OCI-LY7 (cell line): ENCODE measurements at regions not wholly inside any gene's neighbourhood (a gene's known extent, or its start where the extent isn't known, plus 50 kb on each side); places are given as distances from the start of the nearest gene placed in this dataset.

Source experiments
- BruUV-seq: library from RNA; stranded (reverse); fragments of 400-500 nt; replicated peaks from 2 replicates; lab custom pipeline; 2021; lab: Mats Ljungman, UMichigan
- CTCF ChIA-PET: fragments of 300-600 bp; sonication (Branson Sonifier 250); formaldehyde crosslinking; loops from one replicate; lab custom pipeline; 2022; ENCODE audit warnings: antibody characterized with exemption; ENCODE audit not compliant: unreplicated experiment; lab: Charles Lee
- POLR2A ChIA-PET: fragments of 300-600 bp; sonication (Branson Sonifier 250); formaldehyde crosslinking; loops from one replicate; lab custom pipeline; 2022; ENCODE audit warnings: antibody characterized with exemption; lab: Charles Lee
- DNase-seq: peaks from one replicate; pipeline ENCODE4 v3.0.0-alpha.2; 2015; ENCODE audit warnings: low spot score
- H2AFZ ChIP-seq: fragments of 200-600 bp; sonication (generic), shearing (Covaris generic); 2 replicates; pipeline ENCODE4 v1.6.1; 2014; ENCODE audit warnings: mild to moderate bottlenecking, antibody characterized with exemption, low read length, moderate library complexity
- H3K27ac ChIP-seq: fragments of 200-600 bp; sonication (generic); 2 replicates; pipeline ENCODE4 v1.5.1; 2014; ENCODE audit warnings: mixed run types, low read depth, mild to moderate bottlenecking, moderate library complexity, low read length, inconsistent platforms; ENCODE audit not compliant: poor library complexity, severe bottlenecking
- H3K36me3 ChIP-seq: fragments of 200-600 bp; sonication (generic); 2 replicates; pipeline ENCODE4 v1.6.1; 2014; ENCODE audit warnings: mild to moderate bottlenecking, antibody characterized with exemption, low read length, moderate library complexity, mixed read lengths; ENCODE audit not compliant: insufficient read depth
- H3K4me1 ChIP-seq: fragments of 200-600 bp; sonication (generic); 2 replicates; pipeline ENCODE4 v1.5.1; 2014; ENCODE audit warnings: mild to moderate bottlenecking, low read length; ENCODE audit not compliant: insufficient read depth, poor library complexity, severe bottlenecking
- H3K4me2 ChIP-seq: fragments of 200-600 bp; sonication (generic); 2 replicates; pipeline ENCODE4 v1.6.1; 2014; ENCODE audit warnings: mild to moderate bottlenecking, low read length
- H3K4me3 ChIP-seq: fragments of 200-600 bp; sonication (generic); 2 replicates; pipeline ENCODE4 v1.5.1; 2014; ENCODE audit warnings: mild to moderate bottlenecking, low read depth, low read length; ENCODE audit not compliant: poor library complexity, severe bottlenecking
- H3K79me2 ChIP-seq: fragments of 200-600 bp; sonication (generic); 2 replicates; pipeline ENCODE4 v1.6.1; 2016; ENCODE audit warnings: low read depth, mild to moderate bottlenecking, low read length, moderate library complexity, mixed read lengths; ENCODE audit not compliant: insufficient read depth
- H3K9me2 ChIP-seq: fragments of 200-600 bp; sonication (generic); 2 replicates; pipeline ENCODE4 v1.6.1; 2016; ENCODE audit warnings: mild to moderate bottlenecking, low read length, mixed read lengths; ENCODE audit not compliant: insufficient read depth
- H3K9me3 ChIP-seq: fragments of 200-600 bp; sonication (generic); 2 replicates; pipeline ENCODE4 v1.6.1; 2014; ENCODE audit warnings: mild to moderate bottlenecking, mixed run types, low read length, mixed read lengths
- H4K20me1 ChIP-seq: fragments of 200-600 bp; sonication (generic); 2 replicates; pipeline ENCODE4 v1.6.1; 2014; ENCODE audit warnings: mild to moderate bottlenecking, antibody characterized with exemption, low read length, moderate library complexity, mixed read lengths; ENCODE audit not compliant: insufficient read depth
- CTCF ChIP-seq: fragments of 200-600 bp; sonication (generic); conservative IDR thresholded peaks from 2 replicates; pipeline ENCODE4 v1.5.1; 2014; ENCODE audit warnings: mild to moderate bottlenecking, antibody characterized with exemption, low read length, moderate library complexity, mixed read lengths
- EZH2phosphoT487 ChIP-seq: fragments of 200-600 bp; sonication (generic); IDR thresholded peaks from 2 replicates; pipeline ENCODE4 v1.6.1; 2018; ENCODE audit warnings: low read depth, borderline replicate concordance, mild to moderate bottlenecking, mixed run types, antibody characterized with exemption, low read length, moderate library complexity, mixed read lengths
- intact Hi-C: fragments of 100-400 bp; cut with micrococcal nuclease; formaldehyde crosslinking; loops from one replicate; pipeline ENCODE4 v1.10.0; 2022; ENCODE audit not compliant: unreplicated experiment

- ChIA-PET POLR2A (no interaction called here), CTCF (no interaction called here)
- no peak overlapping the region for H3K4me3 ChIP-seq
Measured at GRCh38 chr1:36715797-36716196, 233.1 kb upstream of the CSF3R start.

GRCh38 chr1:36714301-36714700, 231.6 kb upstream of the CSF3R start:
- Histone ChIP-seq H3K27ac (no peak overlapping the region), H3K4me1 (peaks cover 3% of the 10 kb centered on the region), H3K4me2 (no peak overlapping the region), H3K9me3 (no peaks in the 10 kb centered on the region), H2AFZ (no peak overlapping the region), H3K4me3 (no peak overlapping the region), H3K79me2 (no peaks in the 10 kb centered on the region), H3K36me3 (no peaks in the 10 kb centered on the region), H3K9me2 (no peaks in the 10 kb centered on the region), H4K20me1 (no peaks in the 10 kb centered on the region)
- ChIA-PET CTCF (no interaction called here), POLR2A (no interaction called here)
- TF ChIP-seq CTCF (no peak), EZH2phosphoT487 (no peak)
- no TSS peak for BruUV-seq
- DNase-seq, result no peak
- intact Hi-C loops, result no loop called here

More at GRCh38 chr1:36715797-36716196, 233.1 kb upstream of the CSF3R start:
- Histone ChIP-seq H3K4me2 (no peak overlapping the region), H3K79me2 (no peaks in the 10 kb centered on the region), H3K27ac (no peak overlapping the region), H2AFZ (no peak overlapping the region), H3K36me3 (no peaks in the 10 kb centered on the region), H4K20me1 (no peaks in the 10 kb centered on the region), H3K9me3 (no peaks in the 10 kb centered on the region), H3K4me1 (no peaks in the 10 kb centered on the region), H3K9me2 (no peaks in the 10 kb centered on the region)
- no peak for DNase-seq
- BruUV-seq, result no TSS peak
- intact Hi-C loops, result no loop called here
- TF ChIP-seq EZH2phosphoT487, result no peak
- TF ChIP-seq CTCF, result no peak

GRCh38 chr1:36711480-36711879, 228.8 kb upstream of the CSF3R start:
- ChIA-PET POLR2A (no interaction called here), CTCF (no interaction called here)
- no peaks in the 10 kb centered on the region for H3K36me3 ChIP-seq
- no peaks in the 10 kb centered on the region for H3K9me3 ChIP-seq
- no peak overlapping the region for H3K27ac ChIP-seq
- intact Hi-C loops, result no loop called here
- no TSS peak for BruUV-seq
- no peak overlapping the region for H3K4me2 ChIP-seq
- no peak for DNase-seq
- H3K4me3 ChIP-seq, result no peak overlapping the region
- TF ChIP-seq CTCF (no peak), EZH2phosphoT487 (no peak)
- no peaks in the 10 kb centered on the region for H4K20me1 ChIP-seq
- no peak overlapping the region for H2AFZ ChIP-seq
- no peaks in the 10 kb centered on the region for H3K79me2 ChIP-seq
- H3K9me2 ChIP-seq, result no peaks in the 10 kb centered on the region
- peaks cover 3% of the 10 kb centered on the region for H3K4me1 ChIP-seq
